Stimulated activated CD4-positive, alpha-beta T cell treated with anti-CD3 and anti-CD28 coated beads, Interleukin-12 subunit alpha, Interleukin-12 subunit beta, amount 100 ng/mL, for 48 hours (primary cell): ENCODE measurements at regions not wholly inside any gene's neighbourhood (a gene's known extent, or its start where the extent isn't known, plus 50 kb on each side); places are given as distances from the start of the nearest gene placed in this dataset.

ENCODE experiments used
- DNase-seq, 3 donors: peaks; one replicate each; pipeline ENCODE4 v3.0.0-alpha.2; 2020; ENCODE audit warnings: low read depth in 2 of 3, low spot score in 1 of 3

GRCh38 chr3:42037318-42037945 lies 53.7 kb upstream of the TRAK1 start:
- DNase-seq, result no peak

GRCh38 chr3:42036483-42036823 lies 54.7 kb upstream of the TRAK1 start:
- no peak for DNase-seq

- DNase-seq, result no peak
Observed at GRCh38 chr3:42035816-42036482, 55.2 kb upstream of the TRAK1 start.

GRCh38 chr3:42035007-42035406 lies 56.1 kb upstream of the TRAK1 start:
- DNase-seq, result no peak

GRCh38 chr3:42033741-42034140 lies 57.4 kb upstream of the TRAK1 start:
- DNase-seq, result no peak

GRCh38 chr3:42032693-42033349 lies 58.3 kb upstream of the TRAK1 start:
- DNase-seq, result no peak

GRCh38 chr3:42031808-42032480 lies 59.2 kb upstream of the TRAK1 start:
- DNase-seq, result no peak

- DNase-seq, result no peak
Observed at GRCh38 chr3:42028474-42028873, 62.7 kb upstream of the TRAK1 start.

- DNase-seq, result no peak
Observed at GRCh38 chr3:42027571-42027970, 63.6 kb upstream of the TRAK1 start.

- peak in 1 of 3 donors; percentile 8 for DNase-seq
Observed at GRCh38 chr3:42025370-42026138, 63.7 kb upstream of the ULK4 start.

GRCh38 chr3:42024591-42025351 lies 62.9 kb upstream of the ULK4 start:
- no peak for DNase-seq

GRCh38 chr3:42023380-42023779 lies 61.5 kb upstream of the ULK4 start:
- DNase-seq, result peak in 1 of 3 donors; percentile 20

GRCh38 chr3:42022355-42022754 lies 60.5 kb upstream of the ULK4 start:
- DNase-seq, result no peak

GRCh38 chr3:42020684-42021307 lies 58.9 kb upstream of the ULK4 start:
- DNase-seq, result no peak

- DNase-seq, result no peak
Observed at GRCh38 chr3:42019953-42020260, 58.0 kb upstream of the ULK4 start.

- DNase-seq, result no peak
Observed at GRCh38 chr3:42019144-42019952, 57.4 kb upstream of the ULK4 start.

GRCh38 chr3:42014921-42015533 lies 53.1 kb upstream of the ULK4 start:
- DNase-seq, result no peak

GRCh38 chr3:42014458-42014920 lies 52.6 kb upstream of the ULK4 start:
- no peak for DNase-seq
